ENCODE measurements at regions not wholly inside any gene's neighbourhood (a gene's known extent, or its start where the extent isn't known, plus 50 kb on each side); places are given as distances from the start of the nearest gene placed in this dataset.
"Not testable (repeated sequence)": the region's sequence is repeated elsewhere in the genome, so short reads cannot be mapped to it uniquely, and the experiment has no call there.

GRCh38 chr15:59762558-59762957 lies 73.4 kb upstream of the BNIP2 start:
- no peak overlapping the region for H3K9ac ChIP-seq (ENCODE audit: insufficient read depth, low read length)
- no peaks in the 10 kb centered on the region for H3K9me3 ChIP-seq (ENCODE audit: control insufficient read depth, insufficient read depth, low read depth, low read length)
- H3K4me2 ChIP-seq (ENCODE audit: extremely low read depth, insufficient read depth, low read length): no peak overlapping the region
- no peak overlapping the region for H3K27ac ChIP-seq (ENCODE audit: insufficient read depth, low read length)
- no peaks in the 10 kb centered on the region for H3K79me2 ChIP-seq (ENCODE audit: control insufficient read depth, insufficient read depth, low read length)
- no peak for TF ChIP-seq EZH2 (IDR thresholded peaks at IDR 0.05; ENCODE audit: low read length, missing control alignments)
- TF ChIP-seq CTCF (conservative IDR thresholded peaks at IDR 0.05 in 1 of 2, IDR thresholded peaks at IDR 0.05 in 1 of 2; ENCODE audit: low read depth in 1 of 2, low read length in 2 of 2): no peak
- H3K4me1 ChIP-seq (ENCODE audit: control insufficient read depth, extremely low read depth, insufficient read depth, low read length): no peaks in the 10 kb centered on the region
- no peak overlapping the region for H3K4me3 ChIP-seq (replicated peaks in 1 of 4; ENCODE audit: control extremely low read depth in 1 of 4, insufficient read depth in 1 of 4, low read depth in 3 of 4, low read length in 4 of 4)
- no peak for DNase-seq (ENCODE audit: low read depth in 2 of 2)
- H3K36me3 ChIP-seq (ENCODE audit: control insufficient read depth, insufficient read depth, low read length): no peaks in the 10 kb centered on the region
- no peak overlapping the region for H2AFZ ChIP-seq (ENCODE audit: low read length)
- H4K20me1 ChIP-seq (ENCODE audit: control insufficient read depth, extremely low read depth, insufficient read depth, low read length): no peaks in the 10 kb centered on the region
- H3K27me3 ChIP-seq (ENCODE audit: control insufficient read depth, insufficient read depth, low read length): no peaks in the 10 kb centered on the region

- H4K20me1 ChIP-seq (ENCODE audit: control insufficient read depth, extremely low read depth, insufficient read depth, low read length); H3K36me3 ChIP-seq (ENCODE audit: control insufficient read depth, insufficient read depth, low read length); DNase-seq (ENCODE audit: low read depth in 2 of 2); H3K4me3 ChIP-seq (replicated peaks in 1 of 4; ENCODE audit: control extremely low read depth in 1 of 4, insufficient read depth in 1 of 4, low read depth in 3 of 4, low read length in 4 of 4); H3K27me3 ChIP-seq (ENCODE audit: control insufficient read depth, insufficient read depth, low read length); H3K4me1 ChIP-seq (ENCODE audit: control insufficient read depth, extremely low read depth, insufficient read depth, low read length); H3K79me2 ChIP-seq (ENCODE audit: control insufficient read depth, insufficient read depth, low read length); H2AFZ ChIP-seq (ENCODE audit: low read length); H3K27ac ChIP-seq (ENCODE audit: insufficient read depth, low read length); H3K9me3 ChIP-seq (ENCODE audit: control insufficient read depth, insufficient read depth, low read depth, low read length); H3K4me2 ChIP-seq (ENCODE audit: extremely low read depth, insufficient read depth, low read length); H3K9ac ChIP-seq (ENCODE audit: insufficient read depth, low read length): not testable (repeated sequence)
Observed at GRCh38 chr15:59760256-59760655, 71.1 kb upstream of the BNIP2 start.

- TF ChIP-seq CTCF (conservative IDR thresholded peaks at IDR 0.05 in 1 of 2, IDR thresholded peaks at IDR 0.05 in 1 of 2; ENCODE audit: low read depth in 1 of 2, low read length in 2 of 2) (peak in 1 of 2 donors; percentile 20), EZH2 (IDR thresholded peaks at IDR 0.05; ENCODE audit: low read length, missing control alignments) (no peak)
- Histone ChIP-seq H3K9me3 (ENCODE audit: control insufficient read depth, insufficient read depth, low read depth, low read length) (no peaks in the 10 kb centered on the region), H3K4me3 (replicated peaks in 1 of 4; ENCODE audit: control extremely low read depth in 1 of 4, insufficient read depth in 1 of 4, low read depth in 3 of 4, low read length in 4 of 4) (no peak overlapping the region), H3K27me3 (ENCODE audit: control insufficient read depth, insufficient read depth, low read length) (no peaks in the 10 kb centered on the region), H3K4me1 (ENCODE audit: control insufficient read depth, extremely low read depth, insufficient read depth, low read length) (no peaks in the 10 kb centered on the region), H3K9ac (ENCODE audit: insufficient read depth, low read length) (no peak overlapping the region), H3K4me2 (ENCODE audit: extremely low read depth, insufficient read depth, low read length) (no peak overlapping the region), H4K20me1 (ENCODE audit: control insufficient read depth, extremely low read depth, insufficient read depth, low read length) (no peaks in the 10 kb centered on the region), H3K79me2 (ENCODE audit: control insufficient read depth, insufficient read depth, low read length) (no peaks in the 10 kb centered on the region), H3K27ac (ENCODE audit: insufficient read depth, low read length) (no peak overlapping the region), H2AFZ (ENCODE audit: low read length) (no peak overlapping the region), H3K36me3 (ENCODE audit: control insufficient read depth, insufficient read depth, low read length) (no peaks in the 10 kb centered on the region)
- DNase-seq (ENCODE audit: low read depth in 2 of 2): peak in 1 of 2 donors; percentile 3
Observed at GRCh38 chr15:59751552-59752413, 62.7 kb upstream of the BNIP2 start.

Data from fibroblast of lung (primary cell).